K562 (cell line): ENCODE measurements at regions not wholly inside any gene's neighbourhood (a gene's known extent, or its start where the extent isn't known, plus 50 kb on each side); places are given as distances from the start of the nearest gene placed in this dataset.

Experiments used
- ATAC-seq: fragments of 200-7000 bp; cut with Tn5 transposase; 3 replicates; pipeline ENCODE4 v1.9.1; 2020; ENCODE audit warnings: moderate library complexity
- BruUV-seq: library from RNA; stranded (reverse); fragments of 400-500 nt; replicated peaks from 2 replicates; lab custom pipeline; 2021; lab: Mats Ljungman, UMichigan
- CTCF ChIA-PET: fragments of 300-600 bp; formaldehyde crosslinking; extraction: SDS; loops from one replicate; lab custom pipeline; 2021; ENCODE audit warnings: low intra/inter-chr PET ratio; lab: Yijun Ruan, JAX
- POLR2A ChIA-PET: fragments of 300-600, 350-650 bp; sonication (Branson Sonifier 250); formaldehyde crosslinking; extraction: SDS; loops from one replicate; lab custom pipeline; 2021; ENCODE audit warnings: antibody characterized with exemption, inconsistent platforms; lab: Yijun Ruan, JAX
- DNase-seq, 4 experiments: peaks; one replicate each; pipeline versions ENCODE4 v3.0.0 to v3.0.0-alpha.2; 2011 to 2018; ENCODE audit warnings: low spot score in 3 of 4, mixed read lengths in 3 of 4; ENCODE audit errors: extremely low read depth in 1 of 4
- FAIRE-seq: peaks from 2 replicates; lab custom pipeline; 2011; peaks lifted over from hg19 to GRCh38; lab: Jason Lieb, UNC
- H2AFZ ChIP-seq: 2 replicates; pipeline ENCODE4 v1.6.0; 2011; ENCODE audit warnings: low read depth, low read length, control low read depth, inconsistent platforms
- H3K27ac ChIP-seq: fragments of 200-600 bp; 3 replicates; pipeline ENCODE4 v1.8.0; 2011; ENCODE audit warnings: low read depth, mild to moderate bottlenecking, control low read depth, inconsistent platforms, low read length, moderate library complexity, mixed read lengths; ENCODE audit errors: extremely low read depth
- H3K27me3 ChIP-seq, 2 experiments: fragments of 300-600 bp in 1 of 2; 2 replicates in 1 of 2; 3 replicates in 1 of 2; pipeline versions ENCODE4 v1.6.0 to v1.8.0; 2011; ENCODE audit warnings: inconsistent platforms in 2 of 2, low read length in 2 of 2, mild to moderate bottlenecking in 1 of 2, mixed read lengths in 1 of 2, moderate library complexity in 1 of 2; ENCODE audit not compliant: control insufficient read depth in 2 of 2, insufficient read depth in 2 of 2
- H3K36me3 ChIP-seq: fragments of 300-600 bp; 3 replicates; pipeline ENCODE4 v1.8.0; 2011; ENCODE audit warnings: mild to moderate bottlenecking, low read length, inconsistent platforms; ENCODE audit not compliant: control insufficient read depth, insufficient read depth
- H3K4me1 ChIP-seq, 2 experiments: fragments of 200-600 bp in 1 of 2; replicated peaks in 1 of 2; 2 replicates in 1 of 2; 3 replicates in 1 of 2; pipeline versions ENCODE4 v1.5.1 to v1.8.0; 2011; ENCODE audit warnings: inconsistent platforms in 2 of 2, low read length in 2 of 2, mild to moderate bottlenecking in 1 of 2, mixed read lengths in 1 of 2, moderate library complexity in 1 of 2; ENCODE audit not compliant: control insufficient read depth in 2 of 2, insufficient read depth in 2 of 2
- H3K4me2 ChIP-seq: 2 replicates; pipeline ENCODE4 v1.6.1; 2011; ENCODE audit warnings: low read length, control low read depth, inconsistent platforms, mixed read lengths; ENCODE audit not compliant: insufficient read depth
- H3K4me3 ChIP-seq: fragments of 200-600 bp; sonication (generic), shearing (Covaris generic); 2 replicates; pipeline ENCODE4 v1.5.1; 2016; ENCODE audit warnings: control low read depth, inconsistent platforms
- H3K79me2 ChIP-seq: fragments of 200-600 bp; 3 replicates; pipeline ENCODE4 v1.8.0; 2011; ENCODE audit warnings: low read length, inconsistent platforms; ENCODE audit not compliant: control insufficient read depth, insufficient read depth
- H3K9ac ChIP-seq, 2 experiments: 2 replicates each; pipeline versions ENCODE4 v1.6.0 to v1.6.1; 2011; ENCODE audit warnings: low read depth in 2 of 2, low read length in 2 of 2, control low read depth in 1 of 2, inconsistent platforms in 1 of 2, mild to moderate bottlenecking in 1 of 2, mixed read lengths in 1 of 2; ENCODE audit not compliant: insufficient read depth in 1 of 2
- H3K9me1 ChIP-seq: one replicate; pipeline ENCODE4 v1.6.0; 2011; ENCODE audit warnings: inconsistent platforms, mild to moderate bottlenecking, low read length, moderate library complexity; ENCODE audit not compliant: control insufficient read depth, insufficient read depth
- H3K9me3 ChIP-seq: replicated peaks from 2 replicates; pipeline ENCODE4 v1.5.1; 2011; ENCODE audit warnings: low read depth, low read length, inconsistent platforms; ENCODE audit not compliant: control insufficient read depth, insufficient read depth
- H4K20me1 ChIP-seq: replicated peaks from 2 replicates; pipeline ENCODE4 v1.6.1; 2011; ENCODE audit warnings: low read length, inconsistent platforms, mixed read lengths; ENCODE audit not compliant: control insufficient read depth, insufficient read depth
- CBX1 ChIP-seq: sonication (generic); IDR thresholded peaks from 2 replicates; pipeline ENCODE4 v1.6.1; 2016; ENCODE audit warnings: antibody characterized with exemption, low read depth, mild to moderate bottlenecking
- CBX8 ChIP-seq: fragments of 200-600 bp; sonication (generic); IDR thresholded peaks from 2 replicates; pipeline ENCODE4 v1.6.1; 2012; ENCODE audit warnings: borderline replicate concordance, mixed run types, low read depth, mild to moderate bottlenecking, moderate library complexity, mixed read lengths, low read length, control low read depth, inconsistent platforms; ENCODE audit not compliant: poor library complexity, severe bottlenecking; ENCODE audit errors: extremely low read depth
- CEBPB ChIP-seq: fragments of 450-650 bp; IDR thresholded peaks from 2 replicates; pipeline ENCODE4 v1.6.1; 2016; ENCODE audit warnings: missing genetic modification characterization, missing compliant biosample characterization
- GATAD2B ChIP-seq: fragments of 450-650 bp; IDR thresholded peaks from 2 replicates; pipeline ENCODE4 v1.6.1; 2017; ENCODE audit warnings: mild to moderate bottlenecking, borderline replicate concordance
- MCM7 ChIP-seq, 2 experiments: fragments of 450-650 bp; IDR thresholded peaks; 2 replicates each; pipeline ENCODE4 v1.6.1; 2016 to 2018
- MTA1 ChIP-seq: fragments of 450-650 bp; IDR thresholded peaks from 2 replicates; pipeline ENCODE4 v1.6.1; 2017; ENCODE audit warnings: borderline replicate concordance
- NUFIP1 ChIP-seq: fragments of 450-650 bp; IDR thresholded peaks from 2 replicates; pipeline ENCODE4 v1.6.1; 2018; ENCODE audit not compliant: partially characterized antibody
- POLR2H ChIP-seq: IDR thresholded peaks from 2 replicates; pipeline ENCODE4 v1.6.1; 2016; ENCODE audit warnings: missing genetic modification characterization, low read depth, mild to moderate bottlenecking, control low read depth, missing compliant biosample characterization, moderate library complexity
- RBBP5 ChIP-seq: fragments of 200-600 bp; sonication (generic); IDR thresholded peaks from 2 replicates; pipeline ENCODE4 v1.6.1; 2012; ENCODE audit warnings: borderline replicate concordance, mild to moderate bottlenecking, low read length, control low read depth, inconsistent platforms; ENCODE audit not compliant: insufficient read depth, poor library complexity, severe bottlenecking
- SLC30A9 ChIP-seq: fragments of 250-450 bp; sonication (Bioruptor Pico); IDR thresholded peaks from 2 replicates; pipeline ENCODE4 v1.8.0; 2022; ENCODE audit warnings: mild to moderate bottlenecking, moderate library complexity
- ZMIZ1 ChIP-seq, 2 experiments: fragments of 150-350 bp in 1 of 2; IDR thresholded peaks; 2 replicates each; pipeline ENCODE4 v1.6.1; 2012 to 2016; ENCODE audit warnings: low read depth in 2 of 2, low read length in 2 of 2, mild to moderate bottlenecking in 1 of 2, moderate library complexity in 1 of 2
- ZNF512 ChIP-seq: IDR thresholded peaks from 2 replicates; pipeline ENCODE4 v1.6.1; 2016; ENCODE audit warnings: missing genetic modification characterization, missing compliant biosample characterization
- WGBS: fragments of 100-300 bp; shearing (Covaris generic); methylation state at CpG from one replicate; pipeline ENCODE4 v1.1.6; 2016; ENCODE audit warnings: low coverage, mixed read lengths; ENCODE audit not compliant: insufficient coverage; ENCODE audit errors: missing lambda C conversion rate; 5-methylcytosine and 5-hydroxymethylcytosine counted together
- in situ Hi-C: fragments of 300-500 bp; cut with MboI; formaldehyde crosslinking; loops from 4 replicates; pipeline ENCODE4 v1.15.0; 2018; ENCODE audit warnings: inconsistent platforms, mixed read lengths
- intact Hi-C: fragments of 100-400 bp; cut with micrococcal nuclease; formaldehyde crosslinking; loops from 2 replicates; pipeline ENCODE4 v1.14.2; 2022

- TF ChIP-seq CBX8 (no peak), MCM7 (IDR thresholded peaks at IDR 0.05) (no peak), CEBPB (tag) (peak; percentile 25; the same call in 1 of the 2 replicates)
Measured at GRCh38 chrX:26309262-26309661, 93.3 kb downstream of the MAGEB5 start (continued).

- no peak for FAIRE-seq
- H3K36me3 ChIP-seq, result no peaks in the 10 kb centered on the region
- H3K79me2 ChIP-seq, result no peaks in the 10 kb centered on the region
- no peak overlapping the region for H3K9ac ChIP-seq
- no peak for TF ChIP-seq NUFIP1
- no peak for TF ChIP-seq SLC30A9 (CRISPR knock-in tag)
- no peak for TF ChIP-seq MTA1
- no peak for TF ChIP-seq RBBP5
- TF ChIP-seq CBX1, result no peak
- TF ChIP-seq POLR2H, result no peak
- no peak for TF ChIP-seq ZNF512 (tag)
- no peak for TF ChIP-seq ZMIZ1 (IDR thresholded peaks at IDR 0.05; ENCODE audit: low read depth in 2 of 2, low read length in 2 of 2)
- TF ChIP-seq GATAD2B, result no peak
- H4K20me1 ChIP-seq, result no peaks in the 10 kb centered on the region
- ATAC-seq, result no peak
- no peaks in the 10 kb centered on the region for H3K4me1 ChIP-seq
- H3K27ac ChIP-seq, result no peak overlapping the region
- ChIA-PET CTCF (no interaction called here), POLR2A (no interaction called here)
- intact Hi-C loops, result no loop called here
- H3K9me1 ChIP-seq, result no peaks in the 10 kb centered on the region
- DNase-seq, result no peak
- H2AFZ ChIP-seq, result no peak overlapping the region
- 0% methylated on average over 1 of the region's 1 CpG for WGBS
- no peak overlapping the region for H3K4me3 ChIP-seq
- no peak overlapping the region for H3K4me2 ChIP-seq
- in situ Hi-C loops, result no loop called here
- H3K27me3 ChIP-seq, result no peaks in the 10 kb centered on the region
- H3K9me3 ChIP-seq, result no peaks in the 10 kb centered on the region
- no TSS peak for BruUV-seq
Measured at GRCh38 chrX:26295425-26295824, 79.5 kb downstream of the MAGEB5 start.
